NB4 (cell line): ENCODE measurements at regions not wholly inside any gene's neighbourhood (a gene's known extent, or its start where the extent isn't known, plus 50 kb on each side); places are given as distances from the start of the nearest gene placed in this dataset.
"Not testable (repeated sequence)": the region's sequence is repeated elsewhere in the genome, so short reads cannot be mapped to it uniquely, and the experiment has no call there.

ENCODE experiments used
- DNase-seq: peaks from one replicate; pipeline ENCODE4 v3.0.0; 2010; ENCODE audit warnings: low read depth
- H3K4me3 ChIP-seq: one replicate; pipeline ENCODE4 v1.5.1; 2011; ENCODE audit warnings: mild to moderate bottlenecking, low read depth, low read length, moderate library complexity
- CTCF ChIP-seq: IDR thresholded peaks from one replicate; pipeline ENCODE4 v1.5.1; 2012; ENCODE audit warnings: low read depth, low read length
- MYC ChIP-seq: IDR thresholded peaks from 2 replicates; pipeline ENCODE4 v1.6.1; 2011; ENCODE audit warnings: low read depth, low read length
- POLR2A ChIP-seq: IDR thresholded peaks from 2 replicates; pipeline ENCODE4 v1.6.1; 2011; ENCODE audit warnings: mild to moderate bottlenecking; ENCODE audit not compliant: insufficient read length; ENCODE audit errors: extremely low read depth
- TF ChIP-seq, protein P1 (sequence below): IDR thresholded peaks from 2 replicates; pipeline ENCODE4 v1.6.1; 2011; ENCODE audit warnings: low read depth, low read length

GRCh38 chr1:228944296-228944695 lies 209.0 kb downstream of the RHOU start:
- H3K4me3 ChIP-seq, result no peak overlapping the region
- no peak for DNase-seq
- TF ChIP-seq, protein P1, sequence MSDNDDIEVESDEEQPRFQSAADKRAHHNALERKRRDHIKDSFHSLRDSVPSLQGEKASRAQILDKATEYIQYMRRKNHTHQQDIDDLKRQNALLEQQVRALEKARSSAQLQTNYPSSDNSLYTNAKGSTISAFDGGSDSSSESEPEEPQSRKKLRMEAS, result no peak

DNA sequence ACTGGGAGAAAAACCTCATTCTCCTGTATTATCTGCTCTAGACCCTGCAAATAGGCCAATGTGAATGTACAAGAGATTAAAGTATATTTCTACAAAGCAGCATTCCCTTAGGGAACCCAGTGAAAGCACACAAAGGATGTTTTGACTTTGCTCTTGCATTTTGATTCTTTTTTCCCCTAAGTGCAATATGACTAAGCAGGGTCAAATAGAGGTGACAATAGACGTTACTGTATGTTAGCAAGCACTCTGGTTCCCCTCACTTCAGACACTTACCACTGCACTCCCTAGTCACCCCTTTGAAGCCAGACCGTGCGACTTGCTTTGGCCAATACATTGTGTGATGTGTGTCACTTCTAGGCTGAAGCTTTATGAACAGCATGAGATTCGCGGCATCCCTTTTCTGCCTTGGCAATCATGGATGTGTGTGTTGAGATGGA lies 209.7 kb downstream of the RHOU start:
- TF ChIP-seq, protein P1, result no peak
- TF ChIP-seq MYC, result no peak
- no peak for TF ChIP-seq CTCF
- TF ChIP-seq POLR2A, result no peak
- peak; percentile 48 for DNase-seq
- no peak overlapping the region for H3K4me3 ChIP-seq

DNA sequence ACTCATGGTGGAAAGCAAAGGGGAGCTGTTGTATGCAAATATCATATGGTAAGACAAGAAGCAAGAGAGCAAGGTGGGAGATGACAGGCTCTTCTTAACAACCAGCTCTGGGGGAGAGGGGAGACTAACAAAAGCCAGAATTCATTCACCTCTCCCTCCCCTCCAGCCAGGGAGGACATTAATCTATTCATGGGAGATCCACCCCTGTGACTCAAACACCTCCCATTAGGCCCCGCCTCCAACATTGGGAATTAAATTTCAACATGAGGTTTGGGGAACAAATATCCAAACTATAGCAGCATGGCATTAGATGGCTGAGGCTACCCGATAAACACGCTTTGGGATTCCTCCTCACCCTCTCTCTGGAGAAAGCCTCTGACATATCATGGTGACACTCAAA lies 210.6 kb downstream of the RHOU start:
- TF ChIP-seq MYC, result no peak
- TF ChIP-seq, protein P1, result no peak
- TF ChIP-seq POLR2A, result no peak
- TF ChIP-seq CTCF, result no peak
- DNase-seq, result no peak
- H3K4me3 ChIP-seq, result no peak overlapping the region

DNA sequence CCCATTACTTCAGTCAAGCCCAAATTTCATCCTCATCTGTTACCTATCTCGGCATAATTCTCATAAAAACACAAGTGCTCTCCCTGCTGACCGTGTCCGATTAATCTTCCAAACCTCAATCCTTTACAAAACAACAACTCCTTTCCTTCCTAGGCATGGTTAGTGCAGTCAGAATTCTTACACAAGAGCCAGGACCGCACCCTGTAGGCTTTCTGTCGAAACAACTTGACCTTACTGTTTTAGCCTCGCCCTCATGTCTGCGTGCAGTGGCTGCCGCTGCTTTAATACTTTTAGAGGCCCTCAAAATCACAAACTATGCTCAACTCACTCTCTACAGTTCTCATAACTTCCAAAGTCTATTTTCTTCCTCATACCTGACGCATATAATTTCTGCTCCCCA lies 214.3 kb downstream of the RHOU start:
- DNase-seq, H3K4me3 ChIP-seq: not testable (repeated sequence)

DNA sequence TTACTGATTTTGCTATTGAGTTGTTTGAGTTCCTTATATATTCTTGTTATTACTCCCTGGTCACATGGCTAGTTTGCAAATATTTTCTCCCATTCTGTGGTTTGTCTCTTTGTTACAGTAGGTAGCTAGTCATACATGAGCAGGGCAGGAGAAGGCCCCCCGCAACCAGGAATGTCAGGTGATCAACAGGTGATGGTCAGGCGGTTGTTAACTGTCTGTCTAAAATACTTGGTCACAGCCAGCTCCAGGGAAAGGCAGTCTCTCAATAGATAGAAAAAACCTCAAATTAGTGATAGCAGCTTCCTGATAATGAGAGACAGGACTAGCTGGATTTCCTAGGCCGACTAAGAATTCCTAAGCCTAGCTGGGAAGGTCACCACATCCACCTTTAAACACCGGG lies 217.9 kb downstream of the RHOU start:
- DNase-seq, result no peak
- H3K4me3 ChIP-seq, result no peak overlapping the region
- no peak for TF ChIP-seq CTCF
- TF ChIP-seq, protein P1, result no peak

GRCh38 chr1:228953808-228954207 lies 218.5 kb downstream of the RHOU start:
- not testable (repeated sequence) for H3K4me3 ChIP-seq, DNase-seq

DNA sequence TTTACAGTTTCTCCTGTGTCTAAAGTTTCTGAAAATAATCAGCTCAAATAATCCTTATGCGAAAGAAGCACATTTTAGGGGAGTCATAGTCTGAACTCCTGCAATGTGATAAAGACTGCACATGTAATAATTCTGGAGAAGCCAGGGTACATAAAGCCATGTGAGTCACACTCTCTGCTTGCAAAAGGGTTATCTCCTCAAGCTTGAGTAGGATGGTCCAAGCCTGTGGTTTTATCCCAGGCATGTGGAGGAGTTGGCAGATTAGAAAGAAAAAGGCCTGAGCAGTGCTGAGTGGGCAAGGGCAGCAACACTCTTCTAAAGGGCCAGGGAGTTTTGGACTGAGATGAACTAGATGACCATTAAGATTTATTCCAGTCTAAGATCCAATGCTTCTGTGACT lies 220.4 kb downstream of the RHOU start:
- TF ChIP-seq, protein P1, result peak; percentile 63
- TF ChIP-seq POLR2A (no peak), MYC (no peak; the same call in 1 of the 2 replicates)
- no peak overlapping the region for H3K4me3 ChIP-seq
- peak; percentile 80 for DNase-seq

GRCh38 chr1:228956864-228957263 lies 221.6 kb downstream of the RHOU start:
- TF ChIP-seq, protein P1, result no peak
- TF ChIP-seq POLR2A (no peak), CTCF (no peak), MYC (no peak)
- no peak overlapping the region for H3K4me3 ChIP-seq
- no peak for DNase-seq
